ENCODE measurements at regions not wholly inside any gene's neighbourhood (a gene's known extent, or its start where the extent isn't known, plus 50 kb on each side); places are given as distances from the start of the nearest gene placed in this dataset.
"Not testable (repeated sequence)": the region's sequence is repeated elsewhere in the genome, so short reads cannot be mapped to it uniquely, and the experiment has no call there.

DNA sequence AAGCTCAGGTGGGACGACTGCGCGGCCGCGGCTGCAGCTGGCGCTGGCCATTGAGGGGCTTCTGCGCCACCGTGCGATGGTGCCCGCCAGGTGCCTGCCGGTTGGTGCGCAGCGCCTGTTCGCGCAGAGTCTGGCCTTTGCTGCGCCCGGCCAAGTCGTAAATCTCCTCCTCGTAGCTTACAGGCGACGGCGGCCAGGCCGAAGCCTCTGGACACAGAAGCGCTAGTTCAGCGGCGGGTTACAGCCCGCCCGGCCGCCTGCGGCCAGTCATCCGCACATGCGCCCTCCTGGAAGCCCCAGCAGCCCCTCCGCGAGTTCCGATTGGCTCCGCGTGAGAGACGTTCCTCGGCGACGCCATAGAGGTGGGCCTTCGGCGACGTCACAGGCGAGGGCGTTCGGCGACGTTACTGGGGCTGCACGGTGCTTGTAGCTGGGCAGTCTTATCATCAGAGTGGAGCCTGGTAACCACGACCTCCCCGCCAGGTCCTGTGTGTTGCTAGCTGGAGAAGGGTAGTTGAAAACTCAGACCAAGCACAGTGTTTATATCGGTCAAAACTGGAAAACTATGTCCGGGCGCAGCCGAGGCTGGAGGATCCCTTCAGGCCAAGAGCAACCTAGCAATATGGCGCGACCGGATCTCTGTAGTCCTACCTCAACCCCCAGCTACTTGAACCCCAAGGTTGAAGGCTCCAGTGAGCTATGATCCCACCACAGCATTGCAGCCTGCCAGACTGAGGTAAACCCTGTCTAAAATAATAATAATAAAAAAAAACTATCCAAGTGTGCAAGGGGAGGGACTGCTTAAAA lies 265.7 kb downstream of the OR4C45 start:
- Histone ChIP-seq H3K27ac (no peak overlapping the region), H3K4me3 (no peak overlapping the region), H3K4me1 (no peaks in the 10 kb centered on the region), H3K9me3 (peaks cover 0 to 6% of the 10 kb centered on the region in 2 donors), H3K27me3 (no peaks in the 10 kb centered on the region), H3K36me3 (no peaks in the 10 kb centered on the region)
- intact Hi-C loops (cut with DNase I) = no loop called here
- TF ChIP-seq, protein P1, sequence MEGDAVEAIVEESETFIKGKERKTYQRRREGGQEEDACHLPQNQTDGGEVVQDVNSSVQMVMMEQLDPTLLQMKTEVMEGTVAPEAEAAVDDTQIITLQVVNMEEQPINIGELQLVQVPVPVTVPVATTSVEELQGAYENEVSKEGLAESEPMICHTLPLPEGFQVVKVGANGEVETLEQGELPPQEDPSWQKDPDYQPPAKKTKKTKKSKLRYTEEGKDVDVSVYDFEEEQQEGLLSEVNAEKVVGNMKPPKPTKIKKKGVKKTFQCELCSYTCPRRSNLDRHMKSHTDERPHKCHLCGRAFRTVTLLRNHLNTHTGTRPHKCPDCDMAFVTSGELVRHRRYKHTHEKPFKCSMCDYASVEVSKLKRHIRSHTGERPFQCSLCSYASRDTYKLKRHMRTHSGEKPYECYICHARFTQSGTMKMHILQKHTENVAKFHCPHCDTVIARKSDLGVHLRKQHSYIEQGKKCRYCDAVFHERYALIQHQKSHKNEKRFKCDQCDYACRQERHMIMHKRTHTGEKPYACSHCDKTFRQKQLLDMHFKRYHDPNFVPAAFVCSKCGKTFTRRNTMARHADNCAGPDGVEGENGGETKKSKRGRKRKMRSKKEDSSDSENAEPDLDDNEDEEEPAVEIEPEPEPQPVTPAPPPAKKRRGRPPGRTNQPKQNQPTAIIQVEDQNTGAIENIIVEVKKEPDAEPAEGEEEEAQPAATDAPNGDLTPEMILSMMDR (IDR thresholded peaks at IDR 0.05) = no peak
- DNase-seq (ENCODE audit: low spot score in 2 of 2) = no peak

DNA sequence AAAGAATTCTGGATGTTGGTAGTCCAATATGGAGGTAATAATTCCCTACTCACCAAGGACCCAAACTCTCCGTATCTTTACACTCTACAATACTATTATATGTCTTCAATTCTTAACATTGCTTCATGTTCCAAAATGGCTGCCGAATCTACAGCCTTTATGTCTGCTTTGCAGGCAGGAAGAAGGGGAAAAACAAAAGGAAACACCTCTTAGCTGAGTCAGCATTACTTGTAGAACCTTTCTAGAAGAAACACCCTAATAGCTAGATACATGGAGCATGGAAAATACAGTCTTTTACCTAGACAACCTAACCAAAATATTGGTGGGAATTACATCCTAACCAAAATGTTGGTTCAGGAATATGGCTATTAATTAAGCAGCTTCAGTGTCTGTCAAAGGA lies 298.0 kb downstream of the OR4C45 start:
- H3K9me3 ChIP-seq; H3K27me3 ChIP-seq; H3K27ac ChIP-seq; DNase-seq (ENCODE audit: low spot score in 2 of 2); H3K4me3 ChIP-seq; intact Hi-C loops (cut with DNase I); H3K36me3 ChIP-seq; H3K4me1 ChIP-seq: not testable (repeated sequence)

DNA sequence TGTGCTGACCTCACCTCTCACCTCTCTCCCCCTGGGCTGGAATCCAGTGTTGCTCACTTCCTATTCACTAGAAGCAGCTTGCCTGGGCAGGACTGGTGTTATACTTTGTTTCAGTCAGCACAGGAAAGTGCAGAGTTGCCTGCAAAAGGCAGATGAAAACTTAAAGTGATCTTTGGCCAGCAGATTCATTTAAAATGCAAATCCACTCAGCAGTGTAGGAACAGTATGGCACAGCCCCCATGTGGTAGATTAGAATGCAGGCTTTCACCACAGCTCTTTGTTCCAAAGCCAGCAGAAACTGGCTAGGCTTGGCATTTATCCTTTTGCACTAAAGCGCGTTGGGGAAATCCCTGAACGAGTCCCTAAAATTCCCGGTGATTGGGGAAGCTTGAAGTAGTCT lies 301.2 kb downstream of the OR4C45 start:
- Histone ChIP-seq H3K27me3 (no peaks in the 10 kb centered on the region), H3K27ac (no peak overlapping the region), H3K9me3 (peaks cover 0 to 6% of the 10 kb centered on the region in 2 donors), H3K4me1 (no peaks in the 10 kb centered on the region), H3K36me3 (no peaks in the 10 kb centered on the region), H3K4me3 (no peak overlapping the region)
- TF ChIP-seq, protein P1 (IDR thresholded peaks at IDR 0.05) = no peak
- DNase-seq (ENCODE audit: low spot score in 2 of 2) = no peak
- intact Hi-C loops (cut with DNase I) = no loop called here

DNA sequence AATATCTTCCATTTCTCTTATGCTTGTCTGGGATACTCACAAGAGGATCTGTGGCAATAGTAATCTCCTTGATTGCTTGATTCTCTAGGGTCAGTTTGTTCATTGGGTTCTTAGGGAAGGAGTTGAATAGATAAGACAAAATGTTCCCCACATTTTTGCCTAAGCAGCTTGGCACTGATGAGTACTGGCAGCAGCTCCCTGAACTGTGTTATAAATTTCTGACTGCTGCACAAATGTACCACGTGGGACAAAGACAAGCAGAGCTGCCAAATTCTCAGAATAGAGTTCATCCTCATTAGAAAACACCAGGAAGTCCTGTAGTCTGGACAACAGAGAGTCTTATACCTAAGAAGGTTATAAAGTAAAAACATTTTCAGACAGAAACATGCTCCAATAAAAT lies 304.8 kb downstream of the OR4C45 start:
- DNase-seq (ENCODE audit: low spot score in 2 of 2); intact Hi-C loops (cut with DNase I); H3K36me3 ChIP-seq: not testable (repeated sequence)

DNA sequence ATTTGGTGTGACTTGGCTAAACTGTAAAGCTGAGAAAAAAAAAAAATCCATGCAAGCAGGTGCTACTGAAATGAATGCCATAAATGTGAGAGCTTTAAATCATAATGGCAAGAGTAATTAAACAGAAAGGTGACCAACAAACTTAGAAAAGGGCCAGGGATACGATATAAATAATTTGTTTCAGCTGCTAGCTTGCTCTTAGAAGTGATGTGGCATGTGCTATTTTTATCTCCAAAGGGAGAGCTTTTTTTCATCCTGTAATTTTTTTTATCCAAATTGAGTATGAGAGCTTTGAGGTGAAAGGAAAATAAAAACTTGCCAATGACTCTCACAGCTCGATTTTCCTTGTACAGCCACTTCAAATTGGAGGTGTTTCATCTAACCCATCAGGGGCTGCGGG lies 315.3 kb downstream of the OR4C45 start:
- H3K4me1 ChIP-seq; H3K9me3 ChIP-seq; DNase-seq (ENCODE audit: low spot score in 2 of 2); H3K27ac ChIP-seq; intact Hi-C loops (cut with DNase I); H3K36me3 ChIP-seq; H3K27me3 ChIP-seq; H3K4me3 ChIP-seq: not testable (repeated sequence)

More for the DNA sequence above, 304.8 kb downstream of the OR4C45 start:
- not testable (repeated sequence) for H3K4me1 ChIP-seq, H3K27me3 ChIP-seq, H3K27ac ChIP-seq, H3K4me3 ChIP-seq, H3K9me3 ChIP-seq

DNA sequence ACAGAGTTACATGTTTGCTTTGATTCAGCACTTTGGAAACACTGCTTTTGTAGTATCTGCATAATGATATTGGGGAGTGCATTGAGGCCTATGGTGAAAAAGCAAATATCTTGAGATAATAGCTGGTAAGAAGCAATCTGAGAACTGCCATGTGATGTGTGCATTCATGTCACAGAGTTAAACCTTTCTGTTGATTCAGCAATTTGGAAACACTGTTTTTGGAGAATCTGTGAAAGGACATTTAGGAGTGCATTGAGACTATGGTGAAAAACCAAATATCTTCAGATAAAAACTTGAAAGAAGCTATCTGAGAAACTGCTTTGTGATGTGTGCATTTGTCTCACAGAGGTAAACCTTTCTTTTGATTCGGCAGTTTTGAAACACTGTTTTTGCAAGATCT lies 346.8 kb downstream of the OR4C45 start:
- Histone ChIP-seq H3K27ac (no peak overlapping the region), H3K4me1 (no peaks in the 10 kb centered on the region), H3K4me3 (no peak overlapping the region), H3K9me3 (peaks cover 17 to 86% of the 10 kb centered on the region in 2 donors), H3K27me3 (no peaks in the 10 kb centered on the region), H3K36me3 (no peaks in the 10 kb centered on the region)
- TF ChIP-seq, protein P1 (IDR thresholded peaks at IDR 0.05) = no peak
- intact Hi-C loops (cut with DNase I) = no loop called here
- no peak for DNase-seq (ENCODE audit: low spot score in 2 of 2)

DNA sequence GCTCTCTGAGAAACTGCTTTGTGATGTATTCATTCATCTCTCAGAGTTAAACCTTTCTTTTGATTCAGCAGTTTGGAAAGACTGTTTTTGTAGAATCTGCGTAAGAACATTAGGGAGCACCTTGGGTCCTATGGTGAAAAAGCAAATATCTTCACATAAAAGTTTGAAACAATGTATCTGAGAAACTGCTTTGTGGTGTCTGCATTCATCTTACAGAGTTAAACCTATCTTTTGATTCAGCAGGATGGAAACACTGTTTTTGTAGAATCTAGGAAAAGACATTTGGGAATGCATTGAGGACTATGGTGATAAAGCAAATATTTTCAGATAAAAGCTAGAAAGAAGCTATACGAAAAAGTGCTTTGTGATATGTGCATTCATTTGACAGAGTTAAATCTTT lies 361.3 kb downstream of the OR4C45 start:
- no peak for DNase-seq (ENCODE audit: low spot score in 2 of 2)
- Histone ChIP-seq H3K27ac (no peak overlapping the region), H3K9me3 (peaks cover 24 to 71% of the 10 kb centered on the region in 2 donors)

More for the DNA sequence above, 361.3 kb downstream of the OR4C45 start:
- H3K27me3 ChIP-seq = no peaks in the 10 kb centered on the region
- TF ChIP-seq, protein P1 (IDR thresholded peaks at IDR 0.05) = no peak
- intact Hi-C loops (cut with DNase I) = no loop called here
- H3K36me3 ChIP-seq = no peaks in the 10 kb centered on the region
- no peak overlapping the region for H3K4me3 ChIP-seq
- H3K4me1 ChIP-seq = no peaks in the 10 kb centered on the region
